PC-3 (cell line): ENCODE measurements at regions not wholly inside any gene's neighbourhood (a gene's known extent, or its start where the extent isn't known, plus 50 kb on each side); places are given as distances from the start of the nearest gene placed in this dataset.

Experiments
- ATAC-seq: fragments of 200-7000 bp; cut with Tn5 transposase; 2 replicates; pipeline ENCODE4 v1.9.1; 2020; ENCODE audit warnings: mild to moderate bottlenecking, moderate library complexity
- BruUV-seq: library from RNA; stranded (reverse); fragments of 400-500 nt; replicated peaks from 2 replicates; lab custom pipeline; 2021; lab: Mats Ljungman, UMichigan
- CTCF ChIA-PET: fragments of 300-600 bp; sonication (Branson Sonifier 250); formaldehyde crosslinking; loops from one replicate; lab custom pipeline; 2022; ENCODE audit warnings: antibody characterized with exemption; lab: Charles Lee
- POLR2A ChIA-PET: fragments of 300-600 bp; sonication (Branson Sonifier 250); formaldehyde crosslinking; loops from one replicate; lab custom pipeline; 2022; ENCODE audit warnings: antibody characterized with exemption; ENCODE audit not compliant: unreplicated experiment; lab: Charles Lee
- DNase-seq: peaks from one replicate; pipeline ENCODE4 v3.0.0-alpha.2; 2015
- H2AFZ ChIP-seq: fragments of 300-600 bp; sonication (generic); 2 replicates; pipeline ENCODE4 v1.6.0; 2016; ENCODE audit warnings: antibody characterized with exemption, low read length
- H3F3A ChIP-seq: fragments of 300-600 bp; sonication (generic); one replicate; pipeline ENCODE4 v1.6.0; 2017; ENCODE audit warnings: antibody characterized with exemption, low read length, control low read depth, mild to moderate bottlenecking; ENCODE audit not compliant: unreplicated experiment
- H3K27ac ChIP-seq: fragments of 300-600 bp; sonication (generic); 2 replicates; pipeline ENCODE4 v1.5.1; 2016; ENCODE audit warnings: mild to moderate bottlenecking, low read length
- H3K27me3 ChIP-seq: fragments of 300-600 bp; sonication (generic); 2 replicates; pipeline ENCODE4 v1.6.1; 2016; ENCODE audit warnings: low read length, mixed read lengths
- H3K36me3 ChIP-seq: fragments of 300-600 bp; sonication (generic); 2 replicates; pipeline ENCODE4 v1.6.1; 2016; ENCODE audit warnings: low read depth, mixed run types, low read length, mixed read lengths
- H3K4me1 ChIP-seq: fragments of 300-600 bp; sonication (generic); 2 replicates; pipeline ENCODE4 v1.5.1; 2016; ENCODE audit warnings: low read length; ENCODE audit not compliant: insufficient read depth
- H3K4me2 ChIP-seq: fragments of 300-600 bp; sonication (generic); 2 replicates; pipeline ENCODE4 v1.6.0; 2016; ENCODE audit warnings: low read length
- H3K4me3 ChIP-seq: fragments of 300-600 bp; sonication (generic); 2 replicates; pipeline ENCODE4 v1.5.1; 2016; ENCODE audit warnings: mild to moderate bottlenecking, low read length, mixed read lengths
- H3K79me2 ChIP-seq: fragments of 300-600 bp; sonication (generic); 2 replicates; pipeline ENCODE4 v1.6.1; 2017; ENCODE audit warnings: low read length, mixed read lengths
- H3K9ac ChIP-seq: fragments of 300-600 bp; sonication (generic); 2 replicates; pipeline ENCODE4 v1.6.0; 2016; ENCODE audit warnings: mild to moderate bottlenecking, low read length
- H3K9me2 ChIP-seq: fragments of 300-600 bp; sonication (generic); replicated peaks from 2 replicates; pipeline ENCODE4 v1.6.1; 2016; ENCODE audit warnings: mixed run types, low read length, mixed read lengths
- H3K9me3 ChIP-seq: fragments of 300-600 bp; sonication (generic); 2 replicates; pipeline ENCODE4 v1.6.1; 2016; ENCODE audit warnings: low read length, mixed read lengths
- H4K20me1 ChIP-seq: fragments of 300-600 bp; sonication (generic); 2 replicates; pipeline ENCODE4 v1.6.1; 2016; ENCODE audit warnings: low read length, mixed read lengths
- EZH2 ChIP-seq: fragments of 300-600 bp; sonication (generic); IDR thresholded peaks from one replicate; pipeline ENCODE4 v1.6.1; 2017; ENCODE audit warnings: antibody characterized with exemption, mild to moderate bottlenecking, low read length; ENCODE audit not compliant: unreplicated experiment
- EZH2phosphoT487 ChIP-seq: fragments of 300-600 bp; sonication (generic); IDR thresholded peaks from 2 replicates; pipeline ENCODE4 v1.6.1; 2018; ENCODE audit warnings: mild to moderate bottlenecking, antibody characterized with exemption, low read length, borderline replicate concordance
- intact Hi-C: fragments of 100-400 bp; cut with micrococcal nuclease; formaldehyde crosslinking; loops from 2 replicates; pipeline ENCODE4 v1.9.0; 2023
- TF ChIP-seq, protein P1 (sequence below): fragments of 300-600 bp; sonication (generic); conservative IDR thresholded peaks from 2 replicates; pipeline ENCODE4 v1.5.1; 2017; ENCODE audit warnings: antibody characterized with exemption, low read depth, mild to moderate bottlenecking, low read length

DNA sequence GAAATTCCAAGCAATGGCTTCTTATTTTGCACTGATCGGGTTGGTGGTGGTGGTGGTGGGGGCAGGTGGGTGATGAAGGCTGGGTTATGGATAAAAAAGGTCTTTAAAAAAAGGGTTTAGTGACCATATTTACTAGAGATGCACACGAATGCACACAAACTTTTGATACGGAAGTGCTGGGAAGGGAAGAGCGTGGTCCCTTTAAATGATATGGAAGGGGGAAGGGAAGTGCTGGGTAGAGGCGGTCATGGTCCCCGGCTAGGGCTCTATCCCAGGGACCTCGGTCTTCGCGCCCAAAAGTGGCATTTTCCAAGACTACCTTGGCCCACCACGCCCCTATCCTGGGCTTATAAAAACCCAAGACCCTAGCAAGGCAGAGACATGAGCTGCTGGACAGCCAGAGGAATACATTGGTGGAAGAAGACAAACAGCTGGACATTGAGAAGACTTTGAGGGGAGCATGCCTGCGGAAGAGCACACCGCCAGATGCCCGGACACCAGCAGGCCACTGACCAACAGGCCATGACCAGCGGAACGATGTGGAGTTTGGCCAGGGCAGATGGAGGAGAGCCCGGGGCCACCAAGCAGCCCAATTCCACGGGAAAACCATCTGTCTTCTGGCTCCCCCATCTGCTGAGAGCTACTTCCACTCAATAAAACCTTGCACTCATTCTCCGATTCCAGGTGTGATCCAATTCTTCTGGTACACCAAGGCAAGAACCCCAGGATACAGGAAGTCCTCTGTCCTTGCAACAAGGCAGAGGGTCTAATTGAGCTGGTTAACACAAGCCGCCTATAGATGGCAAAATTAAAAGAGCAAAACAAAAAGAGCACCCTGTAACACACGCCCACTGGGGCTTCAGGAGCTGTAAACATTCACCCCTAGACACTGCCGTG lies 1720.2 kb downstream of the MRPL39 start:
- CTCF ChIA-PET = no interaction called here
- no peak overlapping the region for H3K4me3 ChIP-seq
- no peaks in the 10 kb centered on the region for H3K9me2 ChIP-seq
- H3K27me3 ChIP-seq = no peaks in the 10 kb centered on the region
- intact Hi-C loops = no loop called here
- DNase-seq (no peak), ATAC-seq (no peak)
- POLR2A ChIA-PET = no interaction called here
- no peaks in the 10 kb centered on the region for H3K36me3 ChIP-seq
- no peaks in the 10 kb centered on the region for H3K79me2 ChIP-seq
- H3K4me1 ChIP-seq = peaks cover 4% of the 10 kb centered on the region; the same call in 1 of the 2 replicates
- TF ChIP-seq, protein P1, sequence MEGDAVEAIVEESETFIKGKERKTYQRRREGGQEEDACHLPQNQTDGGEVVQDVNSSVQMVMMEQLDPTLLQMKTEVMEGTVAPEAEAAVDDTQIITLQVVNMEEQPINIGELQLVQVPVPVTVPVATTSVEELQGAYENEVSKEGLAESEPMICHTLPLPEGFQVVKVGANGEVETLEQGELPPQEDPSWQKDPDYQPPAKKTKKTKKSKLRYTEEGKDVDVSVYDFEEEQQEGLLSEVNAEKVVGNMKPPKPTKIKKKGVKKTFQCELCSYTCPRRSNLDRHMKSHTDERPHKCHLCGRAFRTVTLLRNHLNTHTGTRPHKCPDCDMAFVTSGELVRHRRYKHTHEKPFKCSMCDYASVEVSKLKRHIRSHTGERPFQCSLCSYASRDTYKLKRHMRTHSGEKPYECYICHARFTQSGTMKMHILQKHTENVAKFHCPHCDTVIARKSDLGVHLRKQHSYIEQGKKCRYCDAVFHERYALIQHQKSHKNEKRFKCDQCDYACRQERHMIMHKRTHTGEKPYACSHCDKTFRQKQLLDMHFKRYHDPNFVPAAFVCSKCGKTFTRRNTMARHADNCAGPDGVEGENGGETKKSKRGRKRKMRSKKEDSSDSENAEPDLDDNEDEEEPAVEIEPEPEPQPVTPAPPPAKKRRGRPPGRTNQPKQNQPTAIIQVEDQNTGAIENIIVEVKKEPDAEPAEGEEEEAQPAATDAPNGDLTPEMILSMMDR = no peak
- TF ChIP-seq EZH2 (no peak), EZH2phosphoT487 (no peak)
- H3K9ac ChIP-seq = no peak overlapping the region
- H3K4me2 ChIP-seq = no peak overlapping the region
- no peak overlapping the region for H3K27ac ChIP-seq
- 0 out of 2 replicates have a peak, but pooled peaks cover 4% of the 10 kb centered on the region for H3K9me3 ChIP-seq
- BruUV-seq = no TSS peak
- H4K20me1 ChIP-seq = no peaks in the 10 kb centered on the region
- no peak overlapping the region for H2AFZ ChIP-seq
- no peaks in the 10 kb centered on the region for H3F3A ChIP-seq

DNA sequence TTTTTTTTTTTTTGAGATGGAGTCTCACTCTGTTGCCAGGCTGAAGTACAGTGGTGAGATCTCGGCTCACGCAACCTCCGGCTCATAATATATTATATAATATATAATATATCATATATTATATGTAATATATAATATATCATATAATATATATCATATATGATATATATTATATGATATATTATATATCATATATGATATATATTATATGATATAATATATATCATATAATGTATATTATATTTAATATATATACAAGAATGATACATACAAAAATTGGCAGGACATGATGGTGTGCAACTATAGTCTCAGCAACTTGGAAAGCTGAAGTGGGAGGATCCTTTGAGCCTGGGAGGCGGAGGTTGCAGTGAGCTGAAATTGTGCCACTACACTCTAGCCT lies 1725.5 kb downstream of the MRPL39 start:
- no peak overlapping the region for H3K4me3 ChIP-seq
- H2AFZ ChIP-seq = no peak overlapping the region
- DNase-seq (no peak), ATAC-seq (no peak)
- CTCF ChIA-PET = no interaction called here
- no peak for TF ChIP-seq EZH2phosphoT487
- TF ChIP-seq EZH2 = no peak
- TF ChIP-seq, protein P1 = no peak
- H3F3A ChIP-seq = no peaks in the 10 kb centered on the region
- H4K20me1 ChIP-seq = no peaks in the 10 kb centered on the region
- POLR2A ChIA-PET = no interaction called here
- intact Hi-C loops = no loop called here
- no peak overlapping the region for H3K9ac ChIP-seq
- H3K79me2 ChIP-seq = no peaks in the 10 kb centered on the region
- no peaks in the 10 kb centered on the region for H3K9me3 ChIP-seq
- H3K4me1 ChIP-seq = peaks cover 15% of the 10 kb centered on the region; the same call in 1 of the 2 replicates
- no peaks in the 10 kb centered on the region for H3K27me3 ChIP-seq
- H3K4me2 ChIP-seq = no peak overlapping the region
- BruUV-seq = no TSS peak
- no peaks in the 10 kb centered on the region for H3K9me2 ChIP-seq
- H3K27ac ChIP-seq = no peak overlapping the region
- H3K36me3 ChIP-seq = no peaks in the 10 kb centered on the region
